CD4-positive, alpha-beta memory T cell (primary cell): ENCODE measurements at regions not wholly inside any gene's neighbourhood (a gene's known extent, or its start where the extent isn't known, plus 50 kb on each side); places are given as distances from the start of the nearest gene placed in this dataset.
A peak's percentile ranks its signal among the peaks of the same experiment; 100 is the strongest.

ENCODE experiments used
- CTCF ChIA-PET: fragments of 350-600 bp; sonication (Branson Sonifier 250); formaldehyde crosslinking; loops from one replicate; lab custom pipeline; 2021; ENCODE audit warnings: inconsistent platforms; ENCODE audit not compliant: partially characterized antibody; lab: Charles Lee
- POLR2A ChIA-PET: fragments of 350-600 bp; sonication (Branson Sonifier 250); formaldehyde crosslinking; loops from one replicate; lab custom pipeline; 2021; ENCODE audit not compliant: partially characterized antibody; lab: Charles Lee
- DNase-seq, 5 donors: peaks; one replicate each; pipeline versions ENCODE4 v3.0.0 to v3.0.0-alpha.2; 2020 to 2022; ENCODE audit warnings: mixed read lengths in 1 of 5
- H3K27ac ChIP-seq: one replicate; pipeline ENCODE4 v1.7.0; 2013; ENCODE audit warnings: low read depth, low read length
- H3K27me3 ChIP-seq: 2 replicates; pipeline ENCODE4 v1.7.0; 2013; ENCODE audit warnings: mild to moderate bottlenecking, low read length, moderate library complexity; ENCODE audit not compliant: insufficient read depth
- H3K36me3 ChIP-seq: 2 replicates; pipeline ENCODE4 v1.7.0; 2013; ENCODE audit warnings: mild to moderate bottlenecking, low read length, moderate library complexity; ENCODE audit not compliant: insufficient read depth
- H3K4me1 ChIP-seq: 2 replicates; pipeline ENCODE4 v1.7.0; 2013; ENCODE audit warnings: mild to moderate bottlenecking, low read length, moderate library complexity; ENCODE audit not compliant: insufficient read depth
- H3K4me3 ChIP-seq, 2 donors: one replicate each; pipeline ENCODE4 v1.7.0; 2013; ENCODE audit warnings: low read length in 2 of 2, mild to moderate bottlenecking in 1 of 2
- H3K9me3 ChIP-seq, 2 donors: one replicate each; pipeline ENCODE4 v1.7.0; 2013; ENCODE audit warnings: low read length in 2 of 2, control low read depth in 1 of 2; ENCODE audit not compliant: control insufficient read depth in 1 of 2
- H3K27ac Mint-ChIP-seq, 7 donors: one replicate each; pipeline ENCODE4 v1.8.0; 2020 to 2021; ENCODE audit warnings: mixed read lengths in 7 of 7, mild to moderate bottlenecking in 6 of 7, inconsistent platforms in 3 of 7, moderate library complexity in 3 of 7
- H3K27me3 Mint-ChIP-seq, 2 donors: one replicate each; pipeline ENCODE4 v1.8.0; 2020 to 2021; ENCODE audit warnings: mixed read lengths in 2 of 2
- H3K36me3 Mint-ChIP-seq, 2 donors: one replicate each; pipeline ENCODE4 v1.8.0; 2020 to 2021; ENCODE audit warnings: mixed read lengths in 2 of 2, inconsistent platforms in 1 of 2, mild to moderate bottlenecking in 1 of 2
- H3K4me1 Mint-ChIP-seq, 4 donors: one replicate each; pipeline ENCODE4 v1.8.0; 2020 to 2021; ENCODE audit warnings: mixed read lengths in 4 of 4, mild to moderate bottlenecking in 1 of 4
- H3K4me3 Mint-ChIP-seq, 8 donors: one replicate each; pipeline ENCODE4 v1.8.0; 2020 to 2021; ENCODE audit warnings: mixed read lengths in 8 of 8, mild to moderate bottlenecking in 7 of 8, moderate library complexity in 6 of 8, inconsistent platforms in 3 of 8
- H3K9me3 Mint-ChIP-seq, 8 donors: one replicate each; pipeline ENCODE4 v1.8.0; 2020 to 2021; ENCODE audit warnings: mixed read lengths in 8 of 8, mild to moderate bottlenecking in 5 of 8, inconsistent platforms in 3 of 8, moderate library complexity in 1 of 8
- intact Hi-C: fragments of 100-400 bp; cut with micrococcal nuclease; formaldehyde crosslinking; loops from one replicate; pipeline ENCODE4 v1.15.1; 2023

GRCh38 chr3:99330924-99331532 lies 307.4 kb upstream of the COL8A1 start:
- intact Hi-C loops = no loop called here
- H3K4me3 Mint-ChIP-seq = no peak overlapping the region

GRCh38 chr3:99330281-99330680 lies 308.1 kb upstream of the COL8A1 start:
- Histone ChIP-seq H3K9me3 (no peaks in the 10 kb centered on the region), H3K4me3 (no peak overlapping the region), H3K27ac (no peak overlapping the region), H3K4me1 (no peaks in the 10 kb centered on the region), H3K36me3 (no peaks in the 10 kb centered on the region), H3K27me3 (no peaks in the 10 kb centered on the region)
- intact Hi-C loops = no loop called here
- Mint-ChIP-seq H3K9me3 (peaks cover 0 to 3% (median 0%) of the 10 kb centered on the region in 8 donors), H3K27ac (no peak overlapping the region), H3K4me1 (no peaks in the 10 kb centered on the region), H3K4me3 (no peak overlapping the region), H3K27me3 (no peaks in the 10 kb centered on the region), H3K36me3 (no peaks in the 10 kb centered on the region)
- DNase-seq = no peak
- ChIA-PET CTCF (no interaction called here), POLR2A (no interaction called here)

More at GRCh38 chr3:99330924-99331532, 307.4 kb upstream of the COL8A1 start:
- Histone ChIP-seq H3K27me3 (no peaks in the 10 kb centered on the region), H3K4me1 (no peaks in the 10 kb centered on the region), H3K9me3 (no peaks in the 10 kb centered on the region), H3K27ac (no peak overlapping the region), H3K4me3 (no peak overlapping the region), H3K36me3 (no peaks in the 10 kb centered on the region)
- Mint-ChIP-seq H3K4me1 (no peaks in the 10 kb centered on the region), H3K27me3 (no peaks in the 10 kb centered on the region), H3K27ac (peak overlapping the region in 2 of 7 donors; percentile 1 to 65), H3K9me3 (peaks cover 0 to 3% (median 0%) of the 10 kb centered on the region in 8 donors), H3K36me3 (no peaks in the 10 kb centered on the region)
- ChIA-PET POLR2A (no interaction called here), CTCF (no interaction called here)
- DNase-seq = no peak

- ChIA-PET POLR2A (no interaction called here), CTCF (no interaction called here)
- Mint-ChIP-seq H3K27ac (no peak overlapping the region), H3K4me3 (no peak overlapping the region), H3K27me3 (no peaks in the 10 kb centered on the region), H3K36me3 (no peaks in the 10 kb centered on the region), H3K9me3 (peaks cover 0 to 2% (median 0%) of the 10 kb centered on the region in 8 donors), H3K4me1 (no peaks in the 10 kb centered on the region)
- no peaks in the 10 kb centered on the region for H3K36me3 ChIP-seq
- intact Hi-C loops = no loop called here
- no peaks in the 10 kb centered on the region for H3K9me3 ChIP-seq
- H3K4me3 ChIP-seq = no peak overlapping the region
- no peak for DNase-seq
- H3K4me1 ChIP-seq = no peaks in the 10 kb centered on the region
- H3K27ac ChIP-seq = no peak overlapping the region
- H3K27me3 ChIP-seq = no peaks in the 10 kb centered on the region
Observed at GRCh38 chr3:99325402-99325801, 313.0 kb upstream of the COL8A1 start.

GRCh38 chr3:99324636-99325203 lies 313.7 kb upstream of the COL8A1 start:
- Histone ChIP-seq H3K27ac (no peak overlapping the region), H3K4me1 (no peaks in the 10 kb centered on the region), H3K36me3 (no peaks in the 10 kb centered on the region), H3K27me3 (no peaks in the 10 kb centered on the region), H3K4me3 (no peak overlapping the region), H3K9me3 (no peaks in the 10 kb centered on the region)
- H3K27ac Mint-ChIP-seq = no peak overlapping the region
- H3K36me3 Mint-ChIP-seq = no peaks in the 10 kb centered on the region
- no peak for DNase-seq
- peaks cover 0 to 2% (median 0%) of the 10 kb centered on the region in 8 donors for H3K9me3 Mint-ChIP-seq
- no peaks in the 10 kb centered on the region for H3K27me3 Mint-ChIP-seq
- ChIA-PET CTCF (no interaction called here), POLR2A (no interaction called here)
- H3K4me3 Mint-ChIP-seq = no peak overlapping the region
- intact Hi-C loops = no loop called here
- H3K4me1 Mint-ChIP-seq = no peaks in the 10 kb centered on the region

GRCh38 chr3:99323940-99324339 lies 314.5 kb upstream of the COL8A1 start:
- ChIA-PET CTCF (no interaction called here), POLR2A (no interaction called here)
- no peaks in the 10 kb centered on the region for H3K4me1 ChIP-seq
- no peak overlapping the region for H3K27ac Mint-ChIP-seq
- H3K4me3 Mint-ChIP-seq = no peak overlapping the region
- H3K36me3 Mint-ChIP-seq = no peaks in the 10 kb centered on the region
- H3K36me3 ChIP-seq = no peaks in the 10 kb centered on the region
- no peaks in the 10 kb centered on the region for H3K27me3 ChIP-seq
- DNase-seq = no peak
- H3K9me3 ChIP-seq = no peaks in the 10 kb centered on the region
- peaks cover 0 to 2% (median 0%) of the 10 kb centered on the region in 8 donors for H3K9me3 Mint-ChIP-seq
- no peak overlapping the region for H3K4me3 ChIP-seq
- no peaks in the 10 kb centered on the region for H3K4me1 Mint-ChIP-seq
- H3K27me3 Mint-ChIP-seq = no peaks in the 10 kb centered on the region
- intact Hi-C loops = no loop called here
- no peak overlapping the region for H3K27ac ChIP-seq

GRCh38 chr3:99322551-99322950 lies 315.8 kb upstream of the COL8A1 start:
- no peaks in the 10 kb centered on the region for H3K36me3 Mint-ChIP-seq
- H3K27me3 ChIP-seq = no peaks in the 10 kb centered on the region
- CTCF ChIA-PET = no interaction called here
- no peak overlapping the region for H3K4me3 ChIP-seq
- H3K4me1 Mint-ChIP-seq = no peaks in the 10 kb centered on the region
- intact Hi-C loops = no loop called here
- no peaks in the 10 kb centered on the region for H3K36me3 ChIP-seq
- H3K27ac ChIP-seq = no peak overlapping the region
- POLR2A ChIA-PET = no interaction called here
- no peaks in the 10 kb centered on the region for H3K27me3 Mint-ChIP-seq
- no peak overlapping the region for H3K4me3 Mint-ChIP-seq
- H3K4me1 ChIP-seq = no peaks in the 10 kb centered on the region
- no peaks in the 10 kb centered on the region for H3K9me3 ChIP-seq
- H3K9me3 Mint-ChIP-seq = peaks cover 0 to 2% (median 0%) of the 10 kb centered on the region in 8 donors
- H3K27ac Mint-ChIP-seq = no peak overlapping the region
- no peak for DNase-seq

GRCh38 chr3:99321261-99321660 lies 317.1 kb upstream of the COL8A1 start:
- Histone ChIP-seq H3K4me3 (no peak overlapping the region), H3K27ac (no peak overlapping the region), H3K36me3 (no peaks in the 10 kb centered on the region), H3K27me3 (no peaks in the 10 kb centered on the region), H3K9me3 (no peaks in the 10 kb centered on the region), H3K4me1 (no peaks in the 10 kb centered on the region)
- no peaks in the 10 kb centered on the region for H3K27me3 Mint-ChIP-seq
- no peak overlapping the region for H3K27ac Mint-ChIP-seq
- H3K36me3 Mint-ChIP-seq = no peaks in the 10 kb centered on the region
- H3K9me3 Mint-ChIP-seq = peaks cover 0 to 2% (median 0%) of the 10 kb centered on the region in 8 donors
- CTCF ChIA-PET = no interaction called here
- no peak overlapping the region for H3K4me3 Mint-ChIP-seq
- intact Hi-C loops = no loop called here
- no peak for DNase-seq
- no peaks in the 10 kb centered on the region for H3K4me1 Mint-ChIP-seq
- POLR2A ChIA-PET = no interaction called here
